ENCODE measurements at regions not wholly inside any gene's neighbourhood (a gene's known extent, or its start where the extent isn't known, plus 50 kb on each side); places are given as distances from the start of the nearest gene placed in this dataset.

- TF ChIP-seq ZBTB49 (tag by site-specific recombination; IDR thresholded peaks at IDR 0.05; ENCODE audit: low read depth) = no peak
- no peak for TF ChIP-seq CTCF (tag by site-specific recombination; IDR thresholded peaks at IDR 0.05)
- no peak for TF ChIP-seq ZNF324 (tag by site-specific recombination; IDR thresholded peaks at IDR 0.05)
- no peak for TF ChIP-seq PRDM10 (tag by site-specific recombination; IDR thresholded peaks at IDR 0.05)
- TF ChIP-seq RBAK (tag by site-specific recombination; IDR thresholded peaks at IDR 0.05) = no peak
- TF ChIP-seq ZNF529 (tag by site-specific recombination; IDR thresholded peaks at IDR 0.05; ENCODE audit: insufficient replicate concordance) = no peak
- TF ChIP-seq ZNF140 (tag by site-specific recombination; IDR thresholded peaks at IDR 0.05) = no peak
- no peak for TF ChIP-seq ZNF555 (tag by site-specific recombination; conservative IDR thresholded peaks at IDR 0.05)
- no peak for TF ChIP-seq REST (tag by site-specific recombination; IDR thresholded peaks at IDR 0.05)
- TF ChIP-seq ZBTB7A (tag by site-specific recombination; IDR thresholded peaks at IDR 0.05; ENCODE audit: low read depth) = no peak
- no peak for TF ChIP-seq ZNF707 (tag by site-specific recombination; IDR thresholded peaks at IDR 0.05)
- TF ChIP-seq ZNF473 (tag by site-specific recombination; IDR thresholded peaks at IDR 0.05) = no peak
- no peak for TF ChIP-seq ZEB2 (tag by site-specific recombination; IDR thresholded peaks at IDR 0.05)
- TF ChIP-seq ZNF239 (tag by site-specific recombination; IDR thresholded peaks at IDR 0.05) = no peak
These were observed 548.5 kb upstream of the SLC10A2 start for GRCh38 chr13:103614761-103615160.
